ENCODE measurements at regions not wholly inside any gene's neighbourhood (a gene's known extent, or its start where the extent isn't known, plus 50 kb on each side); places are given as distances from the start of the nearest gene placed in this dataset.
A peak's percentile ranks its signal among the peaks of the same experiment; 100 is the strongest.

DNA sequence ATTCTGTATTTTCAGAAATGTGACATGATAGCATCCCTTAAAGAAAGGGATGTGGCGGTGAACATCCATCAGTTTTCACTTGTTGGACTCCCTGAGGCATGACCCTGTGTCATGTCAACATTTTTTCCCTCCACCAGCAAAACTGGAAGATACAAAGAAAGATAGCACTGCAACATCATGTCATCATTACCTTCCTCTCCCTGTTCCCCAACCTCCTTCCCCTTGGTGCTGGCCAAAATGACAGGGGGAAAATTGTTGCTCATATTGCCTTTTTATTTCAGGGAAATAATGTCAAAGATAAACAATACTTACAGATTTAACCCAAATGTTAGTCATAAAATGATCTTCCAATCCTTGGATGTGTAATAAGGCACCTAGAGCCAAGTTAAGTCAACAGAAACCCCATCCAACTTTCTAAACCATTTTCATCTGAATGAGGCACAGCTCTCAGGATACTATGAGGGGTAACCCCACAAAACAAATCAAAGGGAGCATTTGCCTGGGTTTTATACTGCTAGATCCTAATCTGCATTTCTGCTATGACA, 644.3 kb downstream of the ACTL7B start:
- DNase-seq: peak; percentile 35

GRCh38 chr9:108209132-108209685, 646.6 kb downstream of the ACTL7B start:
- DNase-seq: no peak

DNA sequence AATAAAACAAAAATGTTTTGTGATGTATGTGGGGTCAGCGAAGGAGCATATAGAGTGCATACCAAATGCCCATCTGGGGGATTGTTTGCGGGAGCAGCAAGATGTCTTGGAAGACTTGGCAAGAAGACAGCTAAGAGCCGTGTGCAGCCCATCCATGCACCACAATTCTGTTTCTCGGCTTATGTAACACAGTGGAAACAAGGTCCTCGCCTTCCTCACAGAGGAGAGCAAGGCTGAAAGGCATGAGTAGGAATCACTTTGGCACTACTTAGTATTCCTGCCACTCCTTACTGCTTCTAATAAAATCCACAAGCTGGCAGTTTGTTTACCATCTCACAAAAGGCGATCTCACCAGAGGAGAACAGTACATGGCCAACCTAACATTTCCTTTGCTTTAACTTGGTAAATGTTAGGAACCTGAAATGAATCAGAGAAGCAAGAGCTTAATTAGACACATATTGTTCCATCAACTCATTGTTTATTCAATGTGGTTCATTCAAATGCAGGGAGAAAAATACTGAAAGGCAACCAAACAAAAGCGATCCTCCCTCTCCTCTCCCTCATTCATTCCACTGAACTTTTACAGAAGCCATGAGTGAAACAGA, 648.1 kb downstream of the ACTL7B start:
- peak; percentile 31 for DNase-seq

GRCh38 chr9:108205276-108205675, 650.5 kb downstream of the ACTL7B start:
- DNase-seq: no peak

GRCh38 chr9:108197899-108198298, 657.9 kb downstream of the ACTL7B start:
- DNase-seq: no peak

DNA sequence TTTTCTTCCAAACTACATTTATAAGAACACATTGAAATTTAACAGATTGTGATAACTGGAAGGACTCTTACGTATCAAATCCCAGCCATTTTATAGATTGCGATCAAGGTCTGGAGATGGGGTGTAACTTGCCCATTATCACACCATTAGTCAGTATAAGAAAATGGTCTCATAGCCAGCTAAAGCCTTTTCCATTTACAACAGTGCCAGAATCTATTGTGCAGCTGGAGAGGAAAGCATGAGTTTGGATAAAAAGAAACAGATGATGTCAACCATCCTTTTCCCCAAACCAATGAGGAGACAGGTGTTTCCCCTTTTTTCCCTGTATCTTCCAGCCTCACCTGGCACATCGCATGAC, 658.8 kb downstream of the ACTL7B start:
- no peak for DNase-seq

DNA sequence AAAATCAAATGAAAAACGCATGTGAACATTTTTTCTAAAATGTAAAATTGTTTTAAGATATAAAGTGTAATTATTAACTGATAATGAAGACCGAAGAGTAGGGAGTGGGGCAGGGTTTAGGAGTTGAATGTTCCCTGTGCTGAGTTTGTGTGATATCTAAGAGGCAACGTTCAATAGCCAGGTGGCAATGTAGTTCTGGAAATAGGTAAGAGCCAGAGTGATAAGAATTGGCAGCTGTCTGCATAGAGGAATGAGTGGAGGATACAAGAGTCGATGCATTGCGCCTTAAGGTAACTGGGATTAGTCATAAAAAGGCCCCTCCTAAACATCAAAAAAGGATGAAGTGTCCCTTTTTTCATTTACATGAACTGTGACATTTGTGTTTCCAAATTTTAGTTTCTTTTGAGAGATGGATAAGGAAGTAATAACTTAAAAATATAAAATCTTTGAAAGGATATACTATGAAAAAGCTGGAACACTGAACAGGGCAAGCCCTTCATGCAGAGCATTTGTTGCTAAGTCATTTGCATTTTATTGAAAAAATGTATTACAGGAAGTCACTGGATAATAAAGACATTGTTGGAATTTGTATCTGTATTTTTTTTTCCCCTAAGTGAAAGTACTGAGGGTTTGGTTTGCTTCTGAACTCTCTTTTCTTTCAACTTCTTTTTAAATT, 659.3 kb downstream of the ACTL7B start:
- no peak for DNase-seq

GRCh38 chr9:108194154-108194553, 661.6 kb downstream of the ACTL7B start:
- no peak for DNase-seq

DNA sequence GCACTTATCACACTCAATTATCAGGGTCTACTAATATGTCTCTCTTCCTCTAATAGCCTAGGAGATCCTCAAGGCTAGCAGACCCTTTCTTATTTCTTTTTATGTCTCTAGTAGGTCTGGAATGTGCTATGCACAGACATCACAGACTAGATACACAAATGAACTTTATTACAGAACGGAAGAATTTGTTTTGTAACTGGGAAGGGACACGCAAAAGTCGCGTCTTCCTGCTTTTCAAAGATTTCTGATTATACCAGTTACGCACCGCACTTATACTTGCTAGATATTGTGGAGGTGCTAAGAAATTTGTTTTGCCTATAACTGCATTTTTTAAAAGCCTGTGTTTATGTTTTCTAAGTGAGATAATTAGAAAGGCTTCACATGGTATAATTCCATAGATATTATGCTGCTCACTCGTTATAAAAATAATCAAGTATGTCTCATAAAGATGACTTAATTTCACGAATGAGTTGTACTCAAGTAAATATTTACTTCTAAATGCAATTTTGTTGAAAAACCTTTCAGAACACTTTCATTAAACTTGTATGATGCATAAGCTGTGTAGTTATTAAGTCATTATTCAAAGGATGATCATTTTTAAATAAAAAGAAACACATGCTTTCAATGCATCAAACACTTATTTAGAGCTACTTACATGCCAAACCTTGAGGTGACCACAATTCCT, 662.6 kb downstream of the ACTL7B start:
- DNase-seq: no peak

DNA sequence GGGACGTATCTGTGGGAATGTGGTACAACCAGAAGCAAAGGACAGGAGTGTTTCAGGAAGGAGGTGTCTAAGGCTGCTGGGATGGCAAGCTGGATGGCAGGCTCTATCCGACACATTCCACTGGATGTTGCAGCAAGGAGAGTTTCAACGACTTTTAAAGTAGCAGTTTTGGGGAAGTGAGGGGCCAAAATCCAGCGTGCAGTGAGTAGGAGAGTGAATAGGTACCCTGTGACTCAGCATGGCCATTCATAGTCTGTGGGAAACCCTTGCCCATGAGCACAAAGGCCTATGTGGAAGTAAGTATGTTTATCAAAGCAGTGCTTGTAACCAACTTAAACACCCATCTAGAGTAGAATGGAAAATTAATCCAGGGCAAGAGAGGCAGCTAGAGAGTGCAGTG, 664.7 kb downstream of the ACTL7B start:
- no peak for DNase-seq

GRCh38 chr9:108188976-108189375, 666.8 kb downstream of the ACTL7B start:
- no peak for DNase-seq

DNA sequence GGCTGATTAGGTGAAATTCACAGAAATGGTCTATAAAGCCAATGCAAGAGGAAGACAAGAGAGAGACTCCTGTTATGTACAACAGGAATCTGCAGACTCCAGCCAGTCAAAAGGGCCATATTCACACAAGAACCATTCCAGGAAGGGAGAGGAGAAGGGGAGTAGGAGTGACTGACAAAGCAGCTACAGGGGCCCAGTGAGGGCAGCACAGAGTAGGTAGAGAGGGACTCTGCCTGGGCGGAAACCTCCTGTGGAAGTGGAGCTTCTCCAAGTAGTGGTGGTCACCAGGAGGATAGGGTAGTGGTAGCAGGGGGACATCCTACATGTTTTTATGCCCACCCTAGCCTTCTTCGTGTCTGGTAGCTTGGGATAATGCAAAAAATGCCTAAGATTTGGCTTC, 667.3 kb downstream of the ACTL7B start:
- DNase-seq: no peak

DNA sequence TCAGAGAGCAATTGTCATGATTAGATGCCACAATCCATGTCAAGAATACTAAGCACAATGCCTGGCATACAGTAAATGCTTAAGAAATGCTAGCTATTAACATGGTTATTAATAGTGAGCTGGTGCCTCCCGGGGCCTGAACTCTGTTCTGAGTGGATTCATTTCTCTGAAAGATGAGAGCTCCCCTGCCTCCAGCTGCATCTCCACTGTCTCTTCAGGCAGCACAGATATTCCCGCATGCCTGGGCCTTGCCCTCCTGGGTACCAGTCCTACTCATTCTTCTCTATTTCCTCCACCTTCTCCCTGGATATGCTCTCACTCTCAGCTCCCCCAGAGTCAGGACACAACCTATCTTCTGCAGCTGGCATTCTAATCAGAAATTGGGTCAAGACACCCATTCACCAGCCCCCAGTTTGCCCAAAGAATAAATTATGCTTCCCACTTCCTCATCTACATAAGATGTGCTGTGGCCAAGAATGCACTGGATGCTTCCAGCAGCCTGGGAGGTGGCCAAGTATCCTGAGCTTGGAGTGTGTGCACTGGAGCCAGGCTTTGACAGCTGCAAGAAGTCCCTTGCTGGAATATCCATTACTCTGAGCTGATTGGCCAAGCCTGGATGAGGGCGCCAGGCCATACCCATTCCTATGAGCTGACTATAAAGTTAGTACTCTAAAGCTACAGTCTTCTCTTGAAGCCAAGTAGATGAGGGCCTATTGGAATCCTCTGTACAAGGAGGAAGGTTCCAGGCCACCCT, 669.0 kb downstream of the ACTL7B start:
- DNase-seq: peak; percentile 52

- no peak for DNase-seq
Observed at GRCh38 chr9:108185613-108186012, 670.2 kb downstream of the ACTL7B start.

DNA sequence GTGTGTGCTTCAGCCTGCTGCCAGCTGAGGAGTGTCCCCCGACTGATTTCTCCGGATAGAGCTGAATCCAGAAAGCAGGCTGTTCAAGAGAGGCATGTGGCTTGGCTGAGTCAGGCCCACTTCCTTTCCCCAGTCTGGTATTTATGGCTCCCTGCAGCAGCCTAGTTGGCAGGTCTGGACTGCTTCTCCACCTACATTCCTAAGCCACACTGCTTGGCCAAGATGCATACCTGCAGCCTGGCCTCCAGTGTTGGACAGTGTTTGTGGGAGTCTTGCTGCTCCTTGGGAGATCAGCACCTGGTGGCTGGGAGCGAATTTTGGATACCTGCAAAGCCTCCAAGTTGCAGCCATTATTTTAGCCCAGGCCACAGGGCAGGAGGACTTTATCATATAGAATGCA, 670.8 kb downstream of the ACTL7B start:
- no peak for DNase-seq

DNA sequence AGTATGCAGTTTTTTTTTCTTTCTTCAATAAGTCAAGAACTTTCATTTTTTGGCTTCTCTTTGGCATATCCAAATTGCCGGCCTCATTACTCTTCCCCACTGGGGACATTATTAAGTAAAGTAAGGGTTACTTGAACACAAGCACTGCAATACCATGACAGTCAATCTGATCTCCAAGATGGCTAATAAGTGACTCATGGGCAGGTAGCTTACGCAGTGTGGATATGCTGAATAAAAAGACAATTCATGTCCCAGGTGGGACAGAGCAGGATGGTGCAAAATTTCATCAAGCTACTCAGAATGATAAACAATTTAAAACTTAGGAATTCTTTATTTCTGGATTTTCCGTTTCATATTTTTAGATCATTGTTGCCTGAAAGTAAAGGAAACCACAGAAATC, 671.8 kb downstream of the ACTL7B start:
- no peak for DNase-seq

DNA sequence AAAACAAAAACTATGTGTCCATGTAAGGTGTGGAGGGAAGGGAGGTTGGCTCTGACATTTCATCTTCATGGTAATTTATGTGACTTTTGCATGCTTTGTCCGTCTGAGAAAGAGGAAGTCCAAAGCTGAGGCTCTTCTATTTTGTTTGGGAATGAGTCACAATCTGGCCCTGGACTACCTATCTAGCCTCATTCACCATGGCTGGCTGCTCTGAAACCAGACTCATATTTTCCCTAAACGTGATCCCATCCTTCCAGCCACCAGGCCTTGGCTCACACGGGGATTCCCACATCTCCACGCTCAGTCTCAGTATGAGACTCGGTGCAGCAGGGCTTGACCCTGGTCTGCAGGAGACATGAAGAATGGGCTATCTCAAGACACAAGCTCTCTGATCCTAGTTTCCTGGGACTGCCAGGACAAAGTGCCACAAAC, 672.8 kb downstream of the ACTL7B start:
- no peak for DNase-seq

GRCh38 chr9:108182270-108182669, 673.5 kb downstream of the ACTL7B start:
- DNase-seq: no peak

GRCh38 chr9:108181441-108181840, 674.3 kb downstream of the ACTL7B start:
- no peak for DNase-seq

- DNase-seq: no peak
Observed at GRCh38 chr9:108180541-108180940, 675.2 kb downstream of the ACTL7B start.

DNA sequence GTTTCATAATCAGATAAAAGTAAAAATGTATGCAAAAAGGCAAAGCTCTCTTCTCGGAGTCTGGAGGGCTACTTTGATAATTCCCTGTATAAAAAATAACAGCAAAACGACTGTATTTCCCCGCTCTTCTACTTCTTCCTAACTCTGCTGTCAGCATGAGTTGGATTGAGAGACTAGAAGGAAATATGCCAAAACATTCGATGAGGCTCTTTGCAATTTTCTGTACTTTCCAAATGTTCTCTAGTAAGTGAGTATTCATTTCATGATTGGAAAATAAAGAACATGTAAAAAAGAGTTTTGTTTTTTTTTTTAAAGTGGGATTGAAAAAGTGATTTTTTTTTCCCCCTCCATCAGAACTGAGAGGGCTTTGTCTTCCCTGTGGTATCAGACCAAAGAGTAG, 677.5 kb downstream of the ACTL7B start:
- no peak for DNase-seq

- DNase-seq: no peak
Observed at GRCh38 chr9:108168236-108168850, 678.8 kb upstream of the KLF4 start.

Data from eye (tissue), 1 donor.